Nephron (organoid): ENCODE measurements at regions not wholly inside any gene's neighbourhood (a gene's known extent, or its start where the extent isn't known, plus 50 kb on each side); places are given as distances from the start of the nearest gene placed in this dataset.
A peak's percentile ranks its signal among the peaks of the same experiment; 100 is the strongest.

Source experiments
- H3K27ac Mint-ChIP-seq, 3 experiments: 2 replicates each; pipeline ENCODE4 v1.8.0; 2020; ENCODE audit warnings: mixed read lengths in 3 of 3, mild to moderate bottlenecking in 2 of 3, moderate library complexity in 1 of 3
- H3K27me3 Mint-ChIP-seq: 2 replicates; pipeline ENCODE4 v1.8.0; 2021; ENCODE audit warnings: low read depth, mild to moderate bottlenecking, moderate library complexity, mixed read lengths
- H3K36me3 Mint-ChIP-seq: 2 replicates; pipeline ENCODE4 v1.8.0; 2020; ENCODE audit warnings: low read depth, mixed read lengths
- H3K4me1 Mint-ChIP-seq: 2 replicates; pipeline ENCODE4 v1.8.0; 2020; ENCODE audit warnings: mixed read lengths
- H3K4me3 Mint-ChIP-seq, 3 experiments: 2 replicates each; pipeline ENCODE4 v1.8.0; 2020; ENCODE audit warnings: mild to moderate bottlenecking in 3 of 3, mixed read lengths in 3 of 3, moderate library complexity in 2 of 3
- H3K9me3 Mint-ChIP-seq: 2 replicates; pipeline ENCODE4 v1.8.0; 2020; ENCODE audit warnings: mixed read lengths
- CTCF ChIP-seq, 3 experiments: fragments of 200-600 bp; sonication (generic); IDR thresholded peaks; one replicate each; pipeline ENCODE4 v1.5.0; 2021; ENCODE audit warnings: antibody characterized with exemption in 3 of 3; ENCODE audit not compliant: unreplicated experiment in 3 of 3

- Mint-ChIP-seq H3K9me3 (peaks cover 13% of the 10 kb centered on the region), H3K27ac (no peak overlapping the region), H3K4me1 (no peaks in the 10 kb centered on the region), H3K36me3 (no peaks in the 10 kb centered on the region), H3K4me3 (no peak overlapping the region), H3K27me3 (no peaks in the 10 kb centered on the region)
- TF ChIP-seq CTCF (IDR thresholded peaks at IDR 0.05; ENCODE audit: unreplicated experiment in 3 of 3), result no peak
Measured at GRCh38 chr2:104250635-104251034, 603.3 kb upstream of the POU3F3 start.

- H3K27me3 Mint-ChIP-seq, result no peaks in the 10 kb centered on the region
- peaks cover 33% of the 10 kb centered on the region for H3K9me3 Mint-ChIP-seq
- H3K4me1 Mint-ChIP-seq, result no peaks in the 10 kb centered on the region
- no peak overlapping the region for H3K4me3 Mint-ChIP-seq
- H3K36me3 Mint-ChIP-seq, result peaks cover 3% of the 10 kb centered on the region
- no peak overlapping the region for H3K27ac Mint-ChIP-seq
- TF ChIP-seq CTCF (IDR thresholded peaks at IDR 0.05; ENCODE audit: unreplicated experiment in 3 of 3), result no peak
Measured at GRCh38 chr2:104254017-104254416, 599.9 kb upstream of the POU3F3 start.

GRCh38 chr2:104262714-104263113 is 591.2 kb upstream of the POU3F3 start:
- peaks cover 62% of the 10 kb centered on the region for H3K9me3 Mint-ChIP-seq
- H3K27ac Mint-ChIP-seq, result no peak overlapping the region
- no peak for TF ChIP-seq CTCF (IDR thresholded peaks at IDR 0.05; ENCODE audit: unreplicated experiment in 3 of 3)
- no peaks in the 10 kb centered on the region for H3K4me1 Mint-ChIP-seq
- no peak overlapping the region for H3K4me3 Mint-ChIP-seq
- H3K36me3 Mint-ChIP-seq, result peaks cover 11% of the 10 kb centered on the region
- H3K27me3 Mint-ChIP-seq, result no peaks in the 10 kb centered on the region

- no peak overlapping the region for H3K27ac Mint-ChIP-seq
- no peak for TF ChIP-seq CTCF (IDR thresholded peaks at IDR 0.05; ENCODE audit: unreplicated experiment in 3 of 3)
- no peaks in the 10 kb centered on the region for H3K9me3 Mint-ChIP-seq
- no peak overlapping the region for H3K4me3 Mint-ChIP-seq
- H3K4me1 Mint-ChIP-seq, result peaks cover 5% of the 10 kb centered on the region
- no peaks in the 10 kb centered on the region for H3K36me3 Mint-ChIP-seq
- no peaks in the 10 kb centered on the region for H3K27me3 Mint-ChIP-seq
Measured at GRCh38 chr2:104279646-104280045, 574.3 kb upstream of the POU3F3 start.

GRCh38 chr2:104280216-104280615 is 573.7 kb upstream of the POU3F3 start:
- H3K27ac Mint-ChIP-seq, result no peak overlapping the region
- H3K9me3 Mint-ChIP-seq, result no peaks in the 10 kb centered on the region
- no peaks in the 10 kb centered on the region for H3K36me3 Mint-ChIP-seq
- no peaks in the 10 kb centered on the region for H3K27me3 Mint-ChIP-seq
- no peak for TF ChIP-seq CTCF (IDR thresholded peaks at IDR 0.05; ENCODE audit: unreplicated experiment in 3 of 3)
- H3K4me3 Mint-ChIP-seq, result no peak overlapping the region
- H3K4me1 Mint-ChIP-seq, result peaks cover 5% of the 10 kb centered on the region

- H3K27ac Mint-ChIP-seq, result peak overlapping the region; percentile 39 to 92 (median 78)
- peaks cover 18% of the 10 kb centered on the region for H3K4me1 Mint-ChIP-seq
- no peaks in the 10 kb centered on the region for H3K9me3 Mint-ChIP-seq
- no peak overlapping the region for H3K4me3 Mint-ChIP-seq
- no peaks in the 10 kb centered on the region for H3K36me3 Mint-ChIP-seq
- no peak for TF ChIP-seq CTCF (IDR thresholded peaks at IDR 0.05; ENCODE audit: unreplicated experiment in 3 of 3)
- no peaks in the 10 kb centered on the region for H3K27me3 Mint-ChIP-seq
Measured at GRCh38 chr2:104286841-104287240, 567.1 kb upstream of the POU3F3 start.
